ENCODE measurements at regions not wholly inside any gene's neighbourhood (a gene's known extent, or its start where the extent isn't known, plus 50 kb on each side); places are given as distances from the start of the nearest gene placed in this dataset.

DNA sequence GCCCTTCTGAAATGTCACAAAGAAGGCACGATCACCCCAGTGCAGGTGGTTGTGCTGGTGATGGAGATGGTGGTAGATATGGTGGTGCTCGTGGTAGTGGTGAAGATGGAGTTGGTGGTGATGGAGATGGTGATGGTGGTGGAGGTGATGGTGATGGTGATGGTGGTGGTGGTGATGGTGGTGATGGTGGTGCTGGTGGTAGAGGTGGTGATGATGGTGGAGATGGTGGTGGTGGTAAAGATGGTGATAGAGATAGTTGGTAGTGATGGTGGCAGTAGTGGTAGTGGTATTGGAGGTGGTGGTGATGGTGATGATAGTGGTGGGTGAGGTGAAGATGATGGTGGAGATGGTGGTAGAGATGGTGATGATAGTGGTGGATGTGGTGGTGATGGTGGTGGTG is 88.1 kb upstream of the SALL1 start:
- TF ChIP-seq GATA3 (IDR thresholded peaks at IDR 0.05; ENCODE audit: low read depth, low read length) (no peak), GATA2 (IDR thresholded peaks at IDR 0.05; ENCODE audit: low read depth, low read length) (no peak)

Measured in SH-SY5Y (cell line).